Activated T-helper 1 cell treated with anti-CD3 and anti-CD28 coated beads, Interleukin-12 subunit alpha, Interleukin-12 subunit beta, Interleukin-2, Interleukin-4 antibody, amounts not matched to agents 30 ng/mL and 10 ng/mL and 1 ng/mL, durations not matched to agents 14 hours and 24 hours and 36 hours (primary cell): ENCODE measurements at regions not wholly inside any gene's neighbourhood (a gene's known extent, or its start where the extent isn't known, plus 50 kb on each side); places are given as distances from the start of the nearest gene placed in this dataset.
A peak's percentile ranks its signal among the peaks of the same experiment; 100 is the strongest.

Source experiments
- DNase-seq: peaks from one replicate; pipeline ENCODE4 v3.0.0; 2021; ENCODE audit warnings: low spot score
- H3K27ac Mint-ChIP-seq: one replicate; pipeline ENCODE4 v1.8.0; 2021; ENCODE audit warnings: mild to moderate bottlenecking, mixed read lengths
- H3K27me3 Mint-ChIP-seq: one replicate; pipeline ENCODE4 v1.8.0; 2022; ENCODE audit warnings: mild to moderate bottlenecking, moderate library complexity, mixed read lengths; ENCODE audit not compliant: insufficient read depth
- H3K36me3 Mint-ChIP-seq: one replicate; pipeline ENCODE4 v1.8.0; 2021; ENCODE audit warnings: low read depth, mixed read lengths
- H3K4me1 Mint-ChIP-seq: one replicate; pipeline ENCODE4 v1.8.0; 2021; ENCODE audit warnings: low read depth, mixed read lengths
- H3K4me3 Mint-ChIP-seq: one replicate; pipeline ENCODE4 v1.8.0; 2021; ENCODE audit warnings: mild to moderate bottlenecking, moderate library complexity, mixed read lengths
- H3K9me3 Mint-ChIP-seq: one replicate; pipeline ENCODE4 v1.8.0; 2021; ENCODE audit warnings: mixed read lengths
- intact Hi-C: fragments of 100-400 bp; cut with micrococcal nuclease; formaldehyde crosslinking; loops from one replicate; pipeline ENCODE4 v1.15.1; 2024

GRCh38 chr3:177595530-177596188 is 398.4 kb upstream of the TBL1XR1 start:
- no peak for DNase-seq
- Mint-ChIP-seq H3K36me3 (peaks cover 6% of the 10 kb centered on the region), H3K4me3 (no peak overlapping the region), H3K4me1 (peaks cover 71% of the 10 kb centered on the region), H3K27ac (no peak overlapping the region), H3K27me3 (peaks cover 2% of the 10 kb centered on the region), H3K9me3 (peaks cover 7% of the 10 kb centered on the region)
- intact Hi-C loops: loop anchor here (2.0 kb wide), 1 partner anchor 541 kb away; no protein-coding TSS in a partner anchor

GRCh38 chr3:177596248-177596815 is 399.1 kb upstream of the TBL1XR1 start:
- Mint-ChIP-seq H3K36me3 (peaks cover 4% of the 10 kb centered on the region), H3K4me3 (no peak overlapping the region), H3K4me1 (peaks cover 69% of the 10 kb centered on the region), H3K27ac (no peak overlapping the region), H3K27me3 (peaks cover 2% of the 10 kb centered on the region), H3K9me3 (peaks cover 7% of the 10 kb centered on the region)
- intact Hi-C loops: loop anchor here (2.0 kb wide), 1 partner anchor 542 kb away; no protein-coding TSS in a partner anchor
- no peak for DNase-seq

DNA sequence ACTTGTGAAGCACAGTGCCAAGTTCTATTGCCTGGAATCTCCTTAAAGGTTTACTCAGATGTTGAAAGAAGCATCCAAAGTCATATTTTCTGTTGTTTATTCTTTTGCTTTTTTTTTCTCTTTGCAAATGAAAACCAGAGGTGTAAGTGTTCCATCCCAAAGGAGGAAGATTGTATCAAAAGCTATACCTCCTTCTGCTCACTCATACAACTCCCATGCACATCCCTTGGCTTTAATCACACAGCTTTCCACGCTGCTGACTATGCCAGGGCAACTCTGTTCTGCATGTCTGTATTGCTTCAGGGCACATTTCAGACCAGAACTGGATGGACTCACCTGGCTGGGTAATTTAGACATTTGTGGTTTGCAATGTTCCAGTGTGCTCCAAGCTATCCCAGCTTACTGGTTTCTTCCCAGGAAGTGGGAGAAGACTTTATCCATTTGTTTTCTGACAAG is 399.6 kb upstream of the TBL1XR1 start:
- peaks cover 64% of the 10 kb centered on the region for H3K4me1 Mint-ChIP-seq
- H3K4me3 Mint-ChIP-seq: no peak overlapping the region
- H3K9me3 Mint-ChIP-seq: peaks cover 7% of the 10 kb centered on the region
- no peak overlapping the region for H3K27ac Mint-ChIP-seq
- no peak for DNase-seq
- intact Hi-C loops: loop anchor here (2.0 kb wide), 1 partner anchor 542 kb away; no protein-coding TSS in a partner anchor
- peaks cover 2% of the 10 kb centered on the region for H3K27me3 Mint-ChIP-seq
- peaks cover 4% of the 10 kb centered on the region for H3K36me3 Mint-ChIP-seq

DNA sequence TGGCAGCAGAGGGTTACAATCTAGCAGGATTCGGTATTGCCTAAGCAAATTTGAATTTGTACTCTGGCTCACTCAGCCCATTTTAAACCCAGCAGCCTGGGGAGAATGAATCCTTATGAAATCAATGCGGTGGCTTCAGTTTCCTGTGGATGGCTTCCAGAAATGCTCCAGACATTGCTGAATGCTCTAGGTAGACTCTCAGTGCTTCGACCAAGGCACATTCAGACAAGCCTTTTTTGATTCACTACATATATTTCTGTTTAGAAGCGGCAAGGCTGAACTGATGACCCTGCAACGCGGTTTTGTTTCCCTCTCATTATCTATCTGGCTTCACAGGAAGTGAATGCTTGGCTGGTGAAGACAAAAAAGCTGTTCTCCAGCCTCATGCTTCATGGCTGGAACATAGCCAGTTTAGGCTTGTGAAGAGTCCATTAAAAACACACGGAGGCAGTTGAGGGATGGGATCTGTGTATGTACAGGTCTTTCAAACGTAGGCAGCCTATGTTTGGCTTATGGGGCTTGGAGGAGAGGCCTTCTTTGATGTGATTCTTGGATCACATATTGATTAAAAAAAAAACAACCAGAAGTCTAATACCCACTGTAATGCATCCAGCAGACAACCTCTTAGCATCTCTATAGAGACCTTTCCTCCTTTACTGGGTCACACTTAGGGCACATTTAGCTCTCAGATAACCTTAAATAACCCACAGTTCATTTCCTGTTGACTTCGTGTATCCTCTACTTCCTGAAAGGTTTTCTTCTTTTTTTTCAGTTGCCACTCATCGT is 400.2 kb upstream of the TBL1XR1 start:
- Mint-ChIP-seq H3K4me3 (peak overlapping the region; percentile 71), H3K9me3 (peaks cover 7% of the 10 kb centered on the region), H3K27ac (peak overlapping the region; percentile 96), H3K4me1 (peaks cover 61% of the 10 kb centered on the region), H3K27me3 (peaks cover 2% of the 10 kb centered on the region), H3K36me3 (peaks cover 4% of the 10 kb centered on the region)
- DNase-seq: no peak
- intact Hi-C loops: loop anchor here (2.0 kb wide), 2 partner anchors 171 to 543 kb away; no protein-coding TSS in a partner anchor

DNA sequence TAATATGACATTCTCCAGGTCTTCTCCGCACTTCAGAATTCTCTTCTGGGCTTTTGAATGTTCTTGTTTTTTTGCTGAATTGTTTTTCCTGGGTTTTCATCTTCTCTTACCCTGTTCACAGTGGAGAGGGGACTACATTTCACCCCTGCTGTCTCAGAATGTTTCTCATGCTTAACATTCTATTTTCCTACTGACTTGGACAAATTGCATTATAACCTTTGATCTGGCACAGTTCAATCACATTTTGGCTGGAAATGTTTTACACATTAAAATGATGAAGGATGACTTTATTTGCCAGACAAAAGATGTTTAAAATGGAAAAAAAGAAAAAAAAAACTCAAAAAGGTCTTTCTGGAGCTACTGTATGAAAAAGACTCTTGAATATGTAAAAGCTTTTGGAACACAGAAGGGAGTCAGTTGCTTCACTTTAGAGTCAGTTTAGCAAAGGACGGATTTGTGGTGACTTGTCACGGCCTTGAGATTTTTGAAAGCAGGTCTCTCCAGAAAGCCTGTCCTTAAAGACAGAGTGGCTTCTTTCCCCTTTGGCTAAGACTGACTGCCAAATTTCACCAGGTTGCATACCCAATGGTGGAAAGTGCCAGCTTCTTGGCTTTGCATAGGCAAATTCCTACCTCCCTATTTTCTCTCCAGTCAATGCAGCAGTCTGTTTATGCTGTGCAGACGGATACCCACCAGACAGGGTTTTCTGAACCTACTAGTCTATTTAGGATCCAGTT is 401.0 kb upstream of the TBL1XR1 start:
- intact Hi-C loops: loop anchor here (2.0 kb wide), 1 partner anchor 171 kb away; no protein-coding TSS in a partner anchor
- H3K9me3 Mint-ChIP-seq: peaks cover 7% of the 10 kb centered on the region
- H3K27ac Mint-ChIP-seq: peak overlapping the region; percentile 96
- H3K4me1 Mint-ChIP-seq: peaks cover 64% of the 10 kb centered on the region
- peaks cover 4% of the 10 kb centered on the region for H3K36me3 Mint-ChIP-seq
- H3K27me3 Mint-ChIP-seq: peaks cover 2% of the 10 kb centered on the region
- peak overlapping the region; percentile 71 for H3K4me3 Mint-ChIP-seq
- DNase-seq: no peak

DNA sequence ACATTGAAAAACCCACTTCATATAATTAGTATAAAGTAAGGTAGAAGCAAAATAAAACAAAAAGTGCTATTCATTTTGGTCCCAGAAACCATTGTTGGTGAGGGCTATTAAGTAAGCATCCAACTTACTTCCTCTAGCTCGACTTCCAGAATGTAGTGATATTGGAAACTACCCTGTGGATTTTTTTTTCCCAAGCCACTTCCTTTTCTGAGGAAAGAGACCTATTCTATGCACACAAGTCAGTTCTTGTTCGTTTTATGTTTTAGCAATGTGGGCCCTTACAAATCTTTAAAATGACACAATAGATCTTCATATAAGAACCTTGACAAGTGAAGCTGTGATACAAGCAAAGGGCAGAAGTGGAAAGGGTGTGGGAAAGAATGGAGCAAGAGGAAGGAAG is 402.0 kb upstream of the TBL1XR1 start:
- Mint-ChIP-seq H3K4me1 (peaks cover 68% of the 10 kb centered on the region), H3K36me3 (peaks cover 4% of the 10 kb centered on the region), H3K9me3 (peaks cover 7% of the 10 kb centered on the region), H3K27me3 (peaks cover 2% of the 10 kb centered on the region), H3K4me3 (no peak overlapping the region), H3K27ac (no peak overlapping the region)
- intact Hi-C loops: loop anchor here (2.0 kb wide), 1 partner anchor 173 kb away; no protein-coding TSS in a partner anchor
- DNase-seq: no peak

GRCh38 chr3:177599837-177600236 is 402.6 kb upstream of the TBL1XR1 start:
- intact Hi-C loops: loop anchor here (2.0 kb wide), 1 partner anchor 173 kb away; no protein-coding TSS in a partner anchor
- H3K4me1 Mint-ChIP-seq: peaks cover 68% of the 10 kb centered on the region
- peaks cover 7% of the 10 kb centered on the region for H3K9me3 Mint-ChIP-seq
- no peak overlapping the region for H3K4me3 Mint-ChIP-seq
- peaks cover 4% of the 10 kb centered on the region for H3K36me3 Mint-ChIP-seq
- H3K27ac Mint-ChIP-seq: no peak overlapping the region
- H3K27me3 Mint-ChIP-seq: peaks cover 2% of the 10 kb centered on the region
- DNase-seq: no peak

- peaks cover 66% of the 10 kb centered on the region for H3K4me1 Mint-ChIP-seq
- peaks cover 2% of the 10 kb centered on the region for H3K27me3 Mint-ChIP-seq
- H3K4me3 Mint-ChIP-seq: no peak overlapping the region
- H3K9me3 Mint-ChIP-seq: peaks cover 7% of the 10 kb centered on the region
- peaks cover 3% of the 10 kb centered on the region for H3K36me3 Mint-ChIP-seq
- no peak overlapping the region for H3K27ac Mint-ChIP-seq
- DNase-seq: no peak
- intact Hi-C loops: no loop called here
Observed at GRCh38 chr3:177600411-177600810, 403.1 kb upstream of the TBL1XR1 start.

GRCh38 chr3:177601152-177601551 is 403.9 kb upstream of the TBL1XR1 start:
- H3K27ac Mint-ChIP-seq: no peak overlapping the region
- peaks cover 7% of the 10 kb centered on the region for H3K9me3 Mint-ChIP-seq
- H3K4me3 Mint-ChIP-seq: no peak overlapping the region
- no peak for DNase-seq
- peaks cover 59% of the 10 kb centered on the region for H3K4me1 Mint-ChIP-seq
- peaks cover 2% of the 10 kb centered on the region for H3K27me3 Mint-ChIP-seq
- intact Hi-C loops: no loop called here
- H3K36me3 Mint-ChIP-seq: peaks cover 2% of the 10 kb centered on the region

DNA sequence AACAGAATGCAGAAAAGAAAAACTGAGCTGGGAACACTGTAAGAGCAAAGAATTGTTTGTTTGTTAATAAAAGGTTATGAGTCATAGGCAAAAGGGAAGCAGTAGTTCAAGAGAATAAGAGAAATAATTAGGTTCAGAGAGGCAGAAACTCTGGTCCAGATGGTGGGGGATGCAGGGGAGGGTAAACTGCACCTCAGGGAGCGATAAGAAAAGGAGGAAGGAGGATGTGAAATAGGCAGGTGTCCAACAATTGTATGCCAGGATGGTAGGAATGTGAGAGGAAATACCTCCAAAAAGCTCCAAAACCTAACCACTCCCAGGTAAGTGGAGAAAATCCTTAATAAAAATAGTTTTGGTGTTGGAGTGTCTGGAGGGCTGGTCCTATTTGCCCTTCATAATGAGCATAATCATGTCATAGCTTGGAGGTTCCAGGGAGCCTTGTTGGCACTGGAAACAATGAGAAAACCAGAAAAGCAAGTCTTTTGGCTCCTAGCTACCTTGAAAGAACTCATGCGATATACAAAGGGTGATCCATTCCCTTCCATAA is 405.4 kb upstream of the TBL1XR1 start:
- Mint-ChIP-seq H3K9me3 (peaks cover 6% of the 10 kb centered on the region), H3K4me3 (no peak overlapping the region), H3K27me3 (peaks cover 5% of the 10 kb centered on the region), H3K36me3 (peaks cover 2% of the 10 kb centered on the region), H3K27ac (no peak overlapping the region), H3K4me1 (peaks cover 50% of the 10 kb centered on the region)
- intact Hi-C loops: no loop called here
- no peak for DNase-seq

- Mint-ChIP-seq H3K4me3 (no peak overlapping the region), H3K9me3 (peaks cover under 1% of the 10 kb centered on the region), H3K4me1 (peaks cover 45% of the 10 kb centered on the region), H3K36me3 (peaks cover 2% of the 10 kb centered on the region), H3K27me3 (peaks cover 4% of the 10 kb centered on the region), H3K27ac (no peak overlapping the region)
- no peak for DNase-seq
- intact Hi-C loops: no loop called here
Observed at GRCh38 chr3:177603148-177603603, 405.9 kb upstream of the TBL1XR1 start.

GRCh38 chr3:177604181-177604580 is 406.9 kb upstream of the TBL1XR1 start:
- peaks cover 4% of the 10 kb centered on the region for H3K27me3 Mint-ChIP-seq
- peaks cover 35% of the 10 kb centered on the region for H3K4me1 Mint-ChIP-seq
- H3K4me3 Mint-ChIP-seq: no peak overlapping the region
- no peaks in the 10 kb centered on the region for H3K9me3 Mint-ChIP-seq
- intact Hi-C loops: no loop called here
- DNase-seq: no peak
- no peaks in the 10 kb centered on the region for H3K36me3 Mint-ChIP-seq
- no peak overlapping the region for H3K27ac Mint-ChIP-seq
